Progenitor cell of endocrine pancreas (in vitro differentiated cells): ENCODE measurements at regions not wholly inside any gene's neighbourhood (a gene's known extent, or its start where the extent isn't known, plus 50 kb on each side); places are given as distances from the start of the nearest gene placed in this dataset.

ENCODE experiments used
- DNase-seq: peaks from one replicate; pipeline ENCODE4 v3.0.0; 2021; ENCODE audit warnings: low spot score; ENCODE audit not compliant: unreplicated experiment
- H3K27ac Mint-ChIP-seq: 2 replicates; pipeline ENCODE4 v1.8.0; 2021; ENCODE audit warnings: mild to moderate bottlenecking, moderate library complexity, mixed read lengths
- H3K27me3 Mint-ChIP-seq: 2 replicates; pipeline ENCODE4 v1.8.0; 2021; ENCODE audit warnings: mixed read lengths
- H3K36me3 Mint-ChIP-seq: 2 replicates; pipeline ENCODE4 v1.8.0; 2022; ENCODE audit warnings: mixed read lengths; ENCODE audit not compliant: insufficient read depth
- H3K4me1 Mint-ChIP-seq: 2 replicates; pipeline ENCODE4 v1.8.0; 2021; ENCODE audit warnings: low read depth, mixed read lengths
- H3K4me3 Mint-ChIP-seq: 2 replicates; pipeline ENCODE4 v1.8.0; 2021; ENCODE audit warnings: low read depth, mild to moderate bottlenecking, moderate library complexity, mixed read lengths
- H3K9me3 Mint-ChIP-seq: 2 replicates; pipeline ENCODE4 v1.8.0; 2021; ENCODE audit warnings: low read depth, mixed read lengths
- CTCF ChIP-seq: fragments of 200-600 bp; sonication (generic); IDR thresholded peaks from one replicate; pipeline ENCODE4 v1.5.0; 2021; ENCODE audit warnings: antibody characterized with exemption, mild to moderate bottlenecking; ENCODE audit not compliant: unreplicated experiment

GRCh38 chr2:18153741-18154140 lies 275.3 kb downstream of the KCNS3 start:
- Mint-ChIP-seq H3K4me1 (no peaks in the 10 kb centered on the region), H3K27ac (no peak overlapping the region), H3K27me3 (peaks cover 2% of the 10 kb centered on the region), H3K4me3 (no peak overlapping the region), H3K36me3 (no peaks in the 10 kb centered on the region), H3K9me3 (no peaks in the 10 kb centered on the region)
- no peak for TF ChIP-seq CTCF
- DNase-seq = no peak

GRCh38 chr2:18151237-18151636 lies 272.8 kb downstream of the KCNS3 start:
- Mint-ChIP-seq H3K36me3 (no peaks in the 10 kb centered on the region), H3K4me3 (no peak overlapping the region), H3K27ac (no peak overlapping the region), H3K27me3 (peaks cover 2% of the 10 kb centered on the region), H3K9me3 (no peaks in the 10 kb centered on the region), H3K4me1 (no peaks in the 10 kb centered on the region)
- DNase-seq = no peak
- TF ChIP-seq CTCF = no peak

GRCh38 chr2:18149660-18150246 lies 271.3 kb downstream of the KCNS3 start:
- H3K36me3 Mint-ChIP-seq = no peaks in the 10 kb centered on the region
- no peak overlapping the region for H3K4me3 Mint-ChIP-seq
- no peak for DNase-seq
- peak; percentile 81 for TF ChIP-seq CTCF
- no peaks in the 10 kb centered on the region for H3K9me3 Mint-ChIP-seq
- peaks cover 2% of the 10 kb centered on the region for H3K27me3 Mint-ChIP-seq
- no peaks in the 10 kb centered on the region for H3K4me1 Mint-ChIP-seq
- no peak overlapping the region for H3K27ac Mint-ChIP-seq

- DNase-seq = no peak
- H3K4me3 Mint-ChIP-seq = no peak overlapping the region
- H3K9me3 Mint-ChIP-seq = peaks cover 6% of the 10 kb centered on the region
- H3K36me3 Mint-ChIP-seq = no peaks in the 10 kb centered on the region
- H3K4me1 Mint-ChIP-seq = no peaks in the 10 kb centered on the region
- H3K27ac Mint-ChIP-seq = no peak overlapping the region
- no peaks in the 10 kb centered on the region for H3K27me3 Mint-ChIP-seq
- no peak for TF ChIP-seq CTCF
Observed at GRCh38 chr2:18136881-18137475, 258.5 kb downstream of the KCNS3 start.

GRCh38 chr2:18133310-18133709 lies 254.8 kb downstream of the KCNS3 start:
- peaks cover 7% of the 10 kb centered on the region for H3K4me1 Mint-ChIP-seq
- H3K27me3 Mint-ChIP-seq = peaks cover 2% of the 10 kb centered on the region
- H3K27ac Mint-ChIP-seq = no peak overlapping the region
- no peak for TF ChIP-seq CTCF
- H3K36me3 Mint-ChIP-seq = no peaks in the 10 kb centered on the region
- H3K9me3 Mint-ChIP-seq = no peaks in the 10 kb centered on the region
- DNase-seq = no peak
- no peak overlapping the region for H3K4me3 Mint-ChIP-seq
